ENCODE measurements at regions not wholly inside any gene's neighbourhood (a gene's known extent, or its start where the extent isn't known, plus 50 kb on each side); places are given as distances from the start of the nearest gene placed in this dataset.

DNA sequence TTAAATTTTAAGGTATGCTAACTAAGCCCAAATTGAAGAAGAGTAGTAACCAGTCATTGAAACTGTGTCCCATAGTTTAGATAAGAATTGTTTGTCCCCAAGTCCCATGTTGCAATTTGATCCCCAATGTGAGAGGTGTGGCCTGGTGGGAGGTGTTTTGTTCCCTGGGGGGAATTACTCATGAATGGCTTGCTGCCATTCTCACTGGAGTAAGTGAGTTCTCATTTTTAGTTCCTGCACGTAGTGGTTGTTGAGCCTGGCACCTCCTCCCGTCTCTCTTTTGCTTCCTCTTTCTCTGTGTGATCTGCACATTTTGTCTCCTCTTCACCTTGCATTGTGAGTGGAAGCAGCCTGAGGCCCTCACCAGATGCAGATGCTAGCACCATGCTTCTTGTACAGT, 1271.0 kb downstream of the NSUN3 start:
- TF ChIP-seq LEF1 (IDR thresholded peaks at IDR 0.05; ENCODE audit: borderline replicate concordance) (no peak), SP1 (IDR thresholded peaks at IDR 0.05) (no peak), CTBP1 (IDR thresholded peaks at IDR 0.05; ENCODE audit: borderline replicate concordance) (no peak), FOXK2 (IDR thresholded peaks at IDR 0.05) (no peak), ZNF384 (IDR thresholded peaks at IDR 0.05) (no peak), NFRKB (IDR thresholded peaks at IDR 0.05) (no peak), ELF4 (IDR thresholded peaks at IDR 0.05) (no peak), L3MBTL2 (conservative IDR thresholded peaks at IDR 0.05) (no peak), SUZ12 (IDR thresholded peaks at IDR 0.05) (no peak), FOXM1 (IDR thresholded peaks at IDR 0.05; ENCODE audit: borderline replicate concordance) (no peak), FOXA1 (IDR thresholded peaks at IDR 0.05) (no peak), ARNT (IDR thresholded peaks at IDR 0.05) (no peak), TARDBP (IDR thresholded peaks at IDR 0.05) (no peak), BHLHE40 (IDR thresholded peaks at IDR 0.05; ENCODE audit: borderline replicate concordance) (no peak), HDGF (IDR thresholded peaks at IDR 0.05; ENCODE audit: borderline replicate concordance) (no peak)
- TF ChIP-seq, protein P1, sequence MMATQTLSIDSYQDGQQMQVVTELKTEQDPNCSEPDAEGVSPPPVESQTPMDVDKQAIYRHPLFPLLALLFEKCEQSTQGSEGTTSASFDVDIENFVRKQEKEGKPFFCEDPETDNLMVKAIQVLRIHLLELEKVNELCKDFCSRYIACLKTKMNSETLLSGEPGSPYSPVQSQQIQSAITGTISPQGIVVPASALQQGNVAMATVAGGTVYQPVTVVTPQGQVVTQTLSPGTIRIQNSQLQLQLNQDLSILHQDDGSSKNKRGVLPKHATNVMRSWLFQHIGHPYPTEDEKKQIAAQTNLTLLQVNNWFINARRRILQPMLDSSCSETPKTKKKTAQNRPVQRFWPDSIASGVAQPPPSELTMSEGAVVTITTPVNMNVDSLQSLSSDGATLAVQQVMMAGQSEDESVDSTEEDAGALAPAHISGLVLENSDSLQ (IDR thresholded peaks at IDR 0.05) = no peak
- CTCF ChIA-PET = no interaction called here
- POLR2A ChIA-PET = no interaction called here
- DNase-seq (ENCODE audit: extremely low spot score) = no peak

DNA sequence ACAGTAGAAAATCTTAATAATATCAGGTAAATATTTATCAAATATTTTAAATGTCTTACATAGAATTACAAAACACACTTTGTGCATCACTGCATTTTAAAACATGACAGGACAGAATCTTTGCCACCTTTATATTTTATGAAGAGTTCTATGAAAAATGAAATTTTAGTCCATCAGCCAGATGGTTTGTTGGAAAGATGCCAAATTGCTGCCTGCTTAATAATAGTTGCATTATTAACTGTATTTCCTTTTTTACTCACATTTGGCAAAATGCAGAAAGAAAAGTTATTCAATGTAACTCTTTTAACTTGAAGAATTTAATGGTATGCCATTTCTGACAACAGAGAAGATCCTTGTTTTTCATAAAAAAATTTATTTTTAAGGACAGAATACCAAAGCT, 1271.6 kb downstream of the NSUN3 start:
- CTCF ChIA-PET = no interaction called here
- DNase-seq (ENCODE audit: extremely low spot score) = no peak
- TF ChIP-seq ARNT (IDR thresholded peaks at IDR 0.05) (no peak), FOXM1 (IDR thresholded peaks at IDR 0.05; ENCODE audit: borderline replicate concordance) (no peak), BHLHE40 (IDR thresholded peaks at IDR 0.05; ENCODE audit: borderline replicate concordance) (no peak), CTBP1 (IDR thresholded peaks at IDR 0.05; ENCODE audit: borderline replicate concordance) (no peak)
- POLR2A ChIA-PET = no interaction called here

DNA sequence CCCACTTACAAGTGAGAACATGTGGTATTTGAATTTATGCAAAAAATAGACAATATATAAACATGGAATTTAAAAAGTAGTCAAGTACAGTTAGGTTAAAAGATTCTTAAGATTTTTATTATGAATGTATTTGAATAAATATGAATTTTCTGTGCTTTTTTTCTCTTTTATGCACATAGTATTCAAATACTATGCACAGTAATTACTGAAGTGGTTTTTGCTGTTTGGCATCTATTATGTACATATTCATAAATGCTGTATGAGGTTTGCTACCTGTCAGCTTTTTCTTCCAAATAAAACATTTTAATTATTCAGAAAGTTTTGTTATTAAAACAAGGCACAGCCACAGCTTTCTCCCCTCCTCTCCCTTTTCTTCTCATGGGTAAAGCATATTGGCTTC, 1272.7 kb downstream of the NSUN3 start:
- POLR2A ChIA-PET = no interaction called here

DNA sequence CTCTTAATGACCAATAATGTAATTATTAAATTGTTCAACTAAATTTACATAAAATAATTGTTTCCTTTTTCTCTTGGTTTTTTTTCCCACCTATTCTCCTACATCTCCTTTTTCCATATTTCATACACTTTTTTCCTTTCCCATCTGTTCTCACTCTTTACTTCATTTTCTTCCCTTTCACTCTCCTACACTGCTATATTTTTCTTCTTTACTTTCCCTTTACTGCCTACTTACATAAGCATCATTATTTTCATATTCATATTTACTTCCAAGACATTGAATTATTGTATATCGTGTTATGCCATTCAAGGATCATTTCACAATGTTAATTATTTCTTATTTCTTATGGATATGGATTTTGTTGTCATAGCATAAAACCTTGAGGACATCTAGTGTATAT, 1275.6 kb downstream of the NSUN3 start:
- CTCF ChIA-PET = no interaction called here
- POLR2A ChIA-PET = no interaction called here
- DNase-seq (ENCODE audit: extremely low spot score) = no peak
- no peak for TF ChIP-seq L3MBTL2 (conservative IDR thresholded peaks at IDR 0.05)
- TF ChIP-seq CTBP1 (IDR thresholded peaks at IDR 0.05; ENCODE audit: borderline replicate concordance) = no peak
- TF ChIP-seq ARNT (IDR thresholded peaks at IDR 0.05) = no peak
- TF ChIP-seq HDGF (IDR thresholded peaks at IDR 0.05; ENCODE audit: borderline replicate concordance) = no peak
- no peak for TF ChIP-seq SP1 (IDR thresholded peaks at IDR 0.05)
- TF ChIP-seq, protein P1 (IDR thresholded peaks at IDR 0.05) = no peak
- no peak for TF ChIP-seq NFRKB (IDR thresholded peaks at IDR 0.05)
- no peak for TF ChIP-seq BHLHE40 (IDR thresholded peaks at IDR 0.05; ENCODE audit: borderline replicate concordance)
- TF ChIP-seq SUZ12 (IDR thresholded peaks at IDR 0.05) = no peak
- no peak for TF ChIP-seq LEF1 (IDR thresholded peaks at IDR 0.05; ENCODE audit: borderline replicate concordance)
- TF ChIP-seq FOXA1 (IDR thresholded peaks at IDR 0.05) = no peak
- no peak for TF ChIP-seq TARDBP (IDR thresholded peaks at IDR 0.05)
- no peak for TF ChIP-seq ZNF384 (IDR thresholded peaks at IDR 0.05)
- TF ChIP-seq ELF4 (IDR thresholded peaks at IDR 0.05) = no peak
- no peak for TF ChIP-seq FOXM1 (IDR thresholded peaks at IDR 0.05; ENCODE audit: borderline replicate concordance)
- no peak for TF ChIP-seq FOXK2 (IDR thresholded peaks at IDR 0.05)

More for the DNA sequence above, 1272.7 kb downstream of the NSUN3 start:
- DNase-seq (ENCODE audit: extremely low spot score) = no peak
- TF ChIP-seq ZNF384 (IDR thresholded peaks at IDR 0.05) = no peak
- CTCF ChIA-PET = no interaction called here

DNA sequence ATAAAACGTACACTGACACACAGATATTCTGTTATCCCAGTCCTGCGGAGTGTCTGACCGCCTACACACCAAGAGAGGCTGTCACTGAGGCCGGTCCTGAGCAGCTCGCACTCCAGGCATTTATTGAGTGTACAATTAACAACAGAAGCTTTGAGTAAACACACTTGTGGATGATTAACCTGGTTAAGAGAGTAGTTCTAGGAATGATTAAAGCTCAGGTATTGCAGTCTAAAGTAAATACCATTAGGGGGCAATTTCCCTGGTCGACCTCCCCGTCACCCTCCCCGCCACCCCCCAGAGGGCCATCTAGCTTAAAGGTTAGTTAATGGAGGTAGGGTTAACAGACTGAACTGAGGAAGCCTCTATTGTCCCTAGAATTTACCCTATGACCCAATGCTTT, 1278.5 kb downstream of the NSUN3 start:
- ChIA-PET CTCF (no interaction called here), POLR2A (interaction anchor here (1.1 kb wide), 1 partner anchor 275 kb away, joined by 3 read pairs; no protein-coding TSS in a partner anchor)
- DNase-seq (ENCODE audit: extremely low spot score) = no peak
- TF ChIP-seq SUZ12 (IDR thresholded peaks at IDR 0.05) = no peak
- TF ChIP-seq LEF1 (IDR thresholded peaks at IDR 0.05; ENCODE audit: borderline replicate concordance) = no peak
- TF ChIP-seq ZNF384 (IDR thresholded peaks at IDR 0.05) = no peak
- TF ChIP-seq FOXK2 (IDR thresholded peaks at IDR 0.05) = no peak
- no peak for TF ChIP-seq HDGF (IDR thresholded peaks at IDR 0.05; ENCODE audit: borderline replicate concordance)
- no peak for TF ChIP-seq ELF4 (IDR thresholded peaks at IDR 0.05)
- TF ChIP-seq L3MBTL2 (conservative IDR thresholded peaks at IDR 0.05) = no peak
- no peak for TF ChIP-seq SP1 (IDR thresholded peaks at IDR 0.05)
- no peak for TF ChIP-seq ARNT (IDR thresholded peaks at IDR 0.05)
- no peak for TF ChIP-seq CTBP1 (IDR thresholded peaks at IDR 0.05; ENCODE audit: borderline replicate concordance)
- TF ChIP-seq NFRKB (IDR thresholded peaks at IDR 0.05) = no peak
- no peak for TF ChIP-seq FOXA1 (IDR thresholded peaks at IDR 0.05)
- TF ChIP-seq TARDBP (IDR thresholded peaks at IDR 0.05) = no peak
- TF ChIP-seq FOXM1 (IDR thresholded peaks at IDR 0.05; ENCODE audit: borderline replicate concordance) = no peak
- TF ChIP-seq BHLHE40 (IDR thresholded peaks at IDR 0.05; ENCODE audit: borderline replicate concordance) = no peak
- TF ChIP-seq, protein P1 (IDR thresholded peaks at IDR 0.05) = no peak

DNA sequence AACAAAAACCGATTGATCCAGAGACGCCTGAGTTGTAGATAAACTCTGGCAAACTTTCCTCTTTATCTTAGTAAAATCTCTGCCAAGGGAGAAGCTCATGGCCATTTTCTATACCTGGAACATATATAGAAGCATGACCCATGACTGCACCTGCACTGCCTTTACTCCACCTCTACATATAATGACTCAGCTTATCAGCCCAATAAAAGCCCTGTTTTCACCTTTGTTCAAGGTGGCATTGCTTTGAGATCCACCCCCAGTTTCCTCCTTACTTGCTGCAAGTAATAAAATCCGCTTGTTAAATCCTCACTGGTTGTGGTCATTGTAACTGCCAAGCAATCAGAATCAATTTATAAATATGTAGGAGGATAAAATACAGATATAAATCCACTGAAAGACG, 1280.4 kb downstream of the NSUN3 start:
- TF ChIP-seq ELF4 (IDR thresholded peaks at IDR 0.05) (no peak), FOXA1 (IDR thresholded peaks at IDR 0.05) (no peak), BHLHE40 (IDR thresholded peaks at IDR 0.05; ENCODE audit: borderline replicate concordance) (no peak), SUZ12 (IDR thresholded peaks at IDR 0.05) (no peak), HDGF (IDR thresholded peaks at IDR 0.05; ENCODE audit: borderline replicate concordance) (no peak), FOXK2 (IDR thresholded peaks at IDR 0.05) (no peak), CTBP1 (IDR thresholded peaks at IDR 0.05; ENCODE audit: borderline replicate concordance) (no peak), TARDBP (IDR thresholded peaks at IDR 0.05) (no peak), FOXM1 (IDR thresholded peaks at IDR 0.05; ENCODE audit: borderline replicate concordance) (no peak), L3MBTL2 (conservative IDR thresholded peaks at IDR 0.05) (no peak), NFRKB (IDR thresholded peaks at IDR 0.05) (no peak), ZNF384 (IDR thresholded peaks at IDR 0.05) (no peak), ARNT (IDR thresholded peaks at IDR 0.05) (no peak), LEF1 (IDR thresholded peaks at IDR 0.05; ENCODE audit: borderline replicate concordance) (no peak), SP1 (IDR thresholded peaks at IDR 0.05) (no peak)
- TF ChIP-seq, protein P1 (IDR thresholded peaks at IDR 0.05) = no peak
- POLR2A ChIA-PET = no interaction called here
- CTCF ChIA-PET = no interaction called here
- no peak for DNase-seq (ENCODE audit: extremely low spot score)
